H1 (cell line): ENCODE measurements at regions not wholly inside any gene's neighbourhood (a gene's known extent, or its start where the extent isn't known, plus 50 kb on each side); places are given as distances from the start of the nearest gene placed in this dataset.

Experiments used
- CHD1 ChIP-seq: IDR thresholded peaks from 2 replicates; pipeline ENCODE4 v1.6.1; 2012; ENCODE audit warnings: low read depth, low read length, improper control_type of control experiment
- FOSL1 ChIP-seq: IDR thresholded peaks from 2 replicates; pipeline ENCODE4 v1.6.1; 2011; ENCODE audit warnings: mild to moderate bottlenecking, low read depth, low read length, moderate library complexity; ENCODE audit not compliant: insufficient read depth
- KDM1A ChIP-seq: fragments of 200-600, 300-600 bp; sonication (generic); IDR thresholded peaks from 2 replicates; pipeline ENCODE4 v1.7.1; 2016; ENCODE audit warnings: mild to moderate bottlenecking, low read length, borderline replicate concordance
- MAFK ChIP-seq: IDR thresholded peaks from 2 replicates; pipeline ENCODE4 v1.6.1; 2012; ENCODE audit warnings: low read depth, mild to moderate bottlenecking, improper control_type of control experiment, low read length
- RFX5 ChIP-seq: IDR thresholded peaks from 2 replicates; pipeline ENCODE4 v1.6.1; 2011; ENCODE audit warnings: low read depth, low read length, improper control_type of control experiment, borderline replicate concordance
- SAP30 ChIP-seq: fragments of 300-600 bp; sonication (generic); IDR thresholded peaks from 2 replicates; pipeline ENCODE4 v1.7.1; 2012; ENCODE audit warnings: low read length, moderate library complexity, mild to moderate bottlenecking, inconsistent platforms; ENCODE audit not compliant: insufficient read depth, insufficient replicate concordance
- SUZ12 ChIP-seq: fragments of 200-600 bp; sonication (generic); IDR thresholded peaks from 2 replicates; pipeline ENCODE4 v1.6.1; 2012; ENCODE audit warnings: mild to moderate bottlenecking, inconsistent platforms, low read length, moderate library complexity, mixed read lengths
- TBP ChIP-seq: IDR thresholded peaks from 2 replicates; pipeline ENCODE4 v1.6.1; 2011; ENCODE audit warnings: low read depth, low read length, improper control_type of control experiment
- TF ChIP-seq, protein P1 (sequence below): fragments of 300-600 bp; sonication (generic); IDR thresholded peaks from 2 replicates; pipeline ENCODE4 v1.7.1; 2012; ENCODE audit warnings: low read length, moderate library complexity, mild to moderate bottlenecking, inconsistent platforms; ENCODE audit not compliant: insufficient replicate concordance
- TF ChIP-seq, protein P2 (sequence below): IDR thresholded peaks from 2 replicates; pipeline ENCODE4 v1.6.1; 2011; ENCODE audit warnings: low read depth, mild to moderate bottlenecking, low read length; ENCODE audit not compliant: insufficient read depth

DNA sequence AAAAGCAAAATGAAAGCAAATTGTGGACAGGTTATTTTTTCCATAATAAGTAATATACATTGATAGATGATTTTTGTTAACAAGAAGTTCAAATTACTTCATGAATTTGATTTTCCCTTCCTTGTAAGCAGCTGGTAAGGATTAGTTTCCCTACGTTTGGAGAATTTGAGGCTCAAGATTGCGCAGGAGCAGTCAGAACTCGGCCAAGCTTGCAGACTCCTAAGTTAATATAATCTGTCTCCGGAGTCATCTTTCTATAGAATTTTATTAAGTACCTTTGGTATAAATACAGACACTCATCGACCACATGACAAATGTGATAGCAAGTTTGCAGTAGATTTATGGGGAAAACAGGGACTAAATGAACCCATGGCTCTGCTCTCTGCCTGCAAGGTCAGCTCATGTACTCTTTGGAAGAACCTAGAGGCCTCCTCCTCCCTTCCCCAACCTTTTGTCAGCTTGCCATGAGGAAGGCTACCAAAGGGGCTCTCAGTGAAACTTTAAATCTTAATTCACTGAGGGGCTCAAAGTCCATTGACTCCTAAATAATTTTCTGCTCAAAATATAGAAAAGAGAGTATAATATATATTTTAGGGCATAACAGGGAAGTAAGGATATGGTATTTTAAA is 89.2 kb upstream of the CTTNBP2 start (continued):
- TF ChIP-seq, protein P1, sequence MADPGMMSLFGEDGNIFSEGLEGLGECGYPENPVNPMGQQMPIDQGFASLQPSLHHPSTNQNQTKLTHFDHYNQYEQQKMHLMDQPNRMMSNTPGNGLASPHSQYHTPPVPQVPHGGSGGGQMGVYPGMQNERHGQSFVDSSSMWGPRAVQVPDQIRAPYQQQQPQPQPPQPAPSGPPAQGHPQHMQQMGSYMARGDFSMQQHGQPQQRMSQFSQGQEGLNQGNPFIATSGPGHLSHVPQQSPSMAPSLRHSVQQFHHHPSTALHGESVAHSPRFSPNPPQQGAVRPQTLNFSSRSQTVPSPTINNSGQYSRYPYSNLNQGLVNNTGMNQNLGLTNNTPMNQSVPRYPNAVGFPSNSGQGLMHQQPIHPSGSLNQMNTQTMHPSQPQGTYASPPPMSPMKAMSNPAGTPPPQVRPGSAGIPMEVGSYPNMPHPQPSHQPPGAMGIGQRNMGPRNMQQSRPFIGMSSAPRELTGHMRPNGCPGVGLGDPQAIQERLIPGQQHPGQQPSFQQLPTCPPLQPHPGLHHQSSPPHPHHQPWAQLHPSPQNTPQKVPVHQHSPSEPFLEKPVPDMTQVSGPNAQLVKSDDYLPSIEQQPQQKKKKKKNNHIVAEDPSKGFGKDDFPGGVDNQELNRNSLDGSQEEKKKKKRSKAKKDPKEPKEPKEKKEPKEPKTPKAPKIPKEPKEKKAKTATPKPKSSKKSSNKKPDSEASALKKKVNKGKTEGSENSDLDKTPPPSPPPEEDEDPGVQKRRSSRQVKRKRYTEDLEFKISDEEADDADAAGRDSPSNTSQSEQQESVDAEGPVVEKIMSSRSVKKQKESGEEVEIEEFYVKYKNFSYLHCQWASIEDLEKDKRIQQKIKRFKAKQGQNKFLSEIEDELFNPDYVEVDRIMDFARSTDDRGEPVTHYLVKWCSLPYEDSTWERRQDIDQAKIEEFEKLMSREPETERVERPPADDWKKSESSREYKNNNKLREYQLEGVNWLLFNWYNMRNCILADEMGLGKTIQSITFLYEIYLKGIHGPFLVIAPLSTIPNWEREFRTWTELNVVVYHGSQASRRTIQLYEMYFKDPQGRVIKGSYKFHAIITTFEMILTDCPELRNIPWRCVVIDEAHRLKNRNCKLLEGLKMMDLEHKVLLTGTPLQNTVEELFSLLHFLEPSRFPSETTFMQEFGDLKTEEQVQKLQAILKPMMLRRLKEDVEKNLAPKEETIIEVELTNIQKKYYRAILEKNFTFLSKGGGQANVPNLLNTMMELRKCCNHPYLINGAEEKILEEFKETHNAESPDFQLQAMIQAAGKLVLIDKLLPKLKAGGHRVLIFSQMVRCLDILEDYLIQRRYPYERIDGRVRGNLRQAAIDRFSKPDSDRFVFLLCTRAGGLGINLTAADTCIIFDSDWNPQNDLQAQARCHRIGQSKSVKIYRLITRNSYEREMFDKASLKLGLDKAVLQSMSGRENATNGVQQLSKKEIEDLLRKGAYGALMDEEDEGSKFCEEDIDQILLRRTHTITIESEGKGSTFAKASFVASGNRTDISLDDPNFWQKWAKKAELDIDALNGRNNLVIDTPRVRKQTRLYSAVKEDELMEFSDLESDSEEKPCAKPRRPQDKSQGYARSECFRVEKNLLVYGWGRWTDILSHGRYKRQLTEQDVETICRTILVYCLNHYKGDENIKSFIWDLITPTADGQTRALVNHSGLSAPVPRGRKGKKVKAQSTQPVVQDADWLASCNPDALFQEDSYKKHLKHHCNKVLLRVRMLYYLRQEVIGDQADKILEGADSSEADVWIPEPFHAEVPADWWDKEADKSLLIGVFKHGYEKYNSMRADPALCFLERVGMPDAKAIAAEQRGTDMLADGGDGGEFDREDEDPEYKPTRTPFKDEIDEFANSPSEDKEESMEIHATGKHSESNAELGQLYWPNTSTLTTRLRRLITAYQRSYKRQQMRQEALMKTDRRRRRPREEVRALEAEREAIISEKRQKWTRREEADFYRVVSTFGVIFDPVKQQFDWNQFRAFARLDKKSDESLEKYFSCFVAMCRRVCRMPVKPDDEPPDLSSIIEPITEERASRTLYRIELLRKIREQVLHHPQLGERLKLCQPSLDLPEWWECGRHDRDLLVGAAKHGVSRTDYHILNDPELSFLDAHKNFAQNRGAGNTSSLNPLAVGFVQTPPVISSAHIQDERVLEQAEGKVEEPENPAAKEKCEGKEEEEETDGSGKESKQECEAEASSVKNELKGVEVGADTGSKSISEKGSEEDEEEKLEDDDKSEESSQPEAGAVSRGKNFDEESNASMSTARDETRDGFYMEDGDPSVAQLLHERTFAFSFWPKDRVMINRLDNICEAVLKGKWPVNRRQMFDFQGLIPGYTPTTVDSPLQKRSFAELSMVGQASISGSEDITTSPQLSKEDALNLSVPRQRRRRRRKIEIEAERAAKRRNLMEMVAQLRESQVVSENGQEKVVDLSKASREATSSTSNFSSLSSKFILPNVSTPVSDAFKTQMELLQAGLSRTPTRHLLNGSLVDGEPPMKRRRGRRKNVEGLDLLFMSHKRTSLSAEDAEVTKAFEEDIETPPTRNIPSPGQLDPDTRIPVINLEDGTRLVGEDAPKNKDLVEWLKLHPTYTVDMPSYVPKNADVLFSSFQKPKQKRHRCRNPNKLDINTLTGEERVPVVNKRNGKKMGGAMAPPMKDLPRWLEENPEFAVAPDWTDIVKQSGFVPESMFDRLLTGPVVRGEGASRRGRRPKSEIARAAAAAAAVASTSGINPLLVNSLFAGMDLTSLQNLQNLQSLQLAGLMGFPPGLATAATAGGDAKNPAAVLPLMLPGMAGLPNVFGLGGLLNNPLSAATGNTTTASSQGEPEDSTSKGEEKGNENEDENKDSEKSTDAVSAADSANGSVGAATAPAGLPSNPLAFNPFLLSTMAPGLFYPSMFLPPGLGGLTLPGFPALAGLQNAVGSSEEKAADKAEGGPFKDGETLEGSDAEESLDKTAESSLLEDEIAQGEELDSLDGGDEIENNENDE: no peak
- TF ChIP-seq SAP30 (no peak), KDM1A (no peak), RFX5 (no peak), TBP (no peak), FOSL1 (no peak), CHD1 (no peak), SUZ12 (no peak), MAFK (no peak)
- TF ChIP-seq, protein P2, sequence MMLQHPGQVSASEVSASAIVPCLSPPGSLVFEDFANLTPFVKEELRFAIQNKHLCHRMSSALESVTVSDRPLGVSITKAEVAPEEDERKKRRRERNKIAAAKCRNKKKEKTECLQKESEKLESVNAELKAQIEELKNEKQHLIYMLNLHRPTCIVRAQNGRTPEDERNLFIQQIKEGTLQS: no peak
